NCI-H345 (cell line): ENCODE measurements at regions not wholly inside any gene's neighbourhood (a gene's known extent, or its start where the extent isn't known, plus 50 kb on each side); places are given as distances from the start of the nearest gene placed in this dataset.
"Not testable (repeated sequence)": the region's sequence is repeated elsewhere in the genome, so short reads cannot be mapped to it uniquely, and the experiment has no call there.

Experiments used
- DNase-seq: peaks from one replicate; lab custom pipeline; 2025; lab: John Stamatoyannopoulos, UW

DNA sequence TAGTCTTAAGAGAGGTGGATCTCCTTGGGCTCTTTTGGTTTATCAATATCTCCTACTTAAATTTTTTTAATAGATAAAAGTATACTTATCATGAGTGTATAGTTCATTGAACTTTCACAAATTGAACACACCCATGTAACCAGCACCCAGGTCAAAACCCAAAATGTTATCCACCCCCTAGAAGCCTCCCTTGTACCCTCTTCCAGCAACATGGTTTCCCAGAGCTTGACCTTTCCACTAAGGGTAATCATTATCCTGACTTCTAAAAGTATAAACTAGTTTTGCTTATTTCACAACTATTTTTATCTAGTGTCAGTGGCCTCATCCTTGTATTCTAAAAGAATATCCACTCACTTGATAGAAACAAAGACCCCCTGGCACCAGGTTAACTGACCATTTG lies 106.8 kb downstream of the MDH1 start:
- no peak for DNase-seq

DNA sequence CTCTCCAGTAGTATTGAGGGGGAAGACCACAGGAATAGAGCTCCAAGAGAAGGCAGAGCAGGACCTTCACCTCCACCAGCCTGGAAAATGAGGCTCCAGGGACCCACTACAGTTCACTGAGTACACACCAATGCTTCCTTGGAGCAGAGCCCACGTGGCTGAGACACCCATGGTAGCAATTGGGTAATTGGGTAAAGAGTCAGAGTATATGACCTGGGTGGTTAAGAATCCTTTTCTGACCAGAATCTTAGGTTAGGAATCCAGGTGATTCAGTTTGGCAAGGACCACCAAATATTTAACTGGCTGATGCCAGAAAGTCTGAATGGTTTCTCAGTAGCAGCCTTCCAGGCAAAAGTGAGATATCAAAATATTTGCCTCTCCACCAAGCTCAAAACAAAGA lies 107.7 kb downstream of the MDH1 start:
- no peak for DNase-seq

DNA sequence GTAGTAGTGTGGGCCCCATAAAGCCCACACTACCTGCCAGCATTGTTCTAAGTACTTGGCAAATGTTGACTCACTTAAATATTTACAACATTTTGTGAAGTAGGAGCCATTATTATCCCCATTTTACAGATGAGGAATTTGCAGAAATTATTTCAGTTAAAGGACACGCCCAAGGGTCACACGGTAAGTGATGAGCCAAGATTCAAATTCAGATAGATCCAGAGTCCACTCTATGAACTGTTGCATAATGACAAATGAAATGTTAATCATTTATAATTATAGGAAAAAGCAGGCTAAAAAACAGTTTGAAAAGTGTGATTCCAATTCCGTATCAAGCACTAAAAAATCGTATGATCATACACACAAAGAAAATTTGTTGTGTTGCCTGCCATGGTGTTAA lies 108.4 kb downstream of the MDH1 start:
- no peak for DNase-seq

DNA sequence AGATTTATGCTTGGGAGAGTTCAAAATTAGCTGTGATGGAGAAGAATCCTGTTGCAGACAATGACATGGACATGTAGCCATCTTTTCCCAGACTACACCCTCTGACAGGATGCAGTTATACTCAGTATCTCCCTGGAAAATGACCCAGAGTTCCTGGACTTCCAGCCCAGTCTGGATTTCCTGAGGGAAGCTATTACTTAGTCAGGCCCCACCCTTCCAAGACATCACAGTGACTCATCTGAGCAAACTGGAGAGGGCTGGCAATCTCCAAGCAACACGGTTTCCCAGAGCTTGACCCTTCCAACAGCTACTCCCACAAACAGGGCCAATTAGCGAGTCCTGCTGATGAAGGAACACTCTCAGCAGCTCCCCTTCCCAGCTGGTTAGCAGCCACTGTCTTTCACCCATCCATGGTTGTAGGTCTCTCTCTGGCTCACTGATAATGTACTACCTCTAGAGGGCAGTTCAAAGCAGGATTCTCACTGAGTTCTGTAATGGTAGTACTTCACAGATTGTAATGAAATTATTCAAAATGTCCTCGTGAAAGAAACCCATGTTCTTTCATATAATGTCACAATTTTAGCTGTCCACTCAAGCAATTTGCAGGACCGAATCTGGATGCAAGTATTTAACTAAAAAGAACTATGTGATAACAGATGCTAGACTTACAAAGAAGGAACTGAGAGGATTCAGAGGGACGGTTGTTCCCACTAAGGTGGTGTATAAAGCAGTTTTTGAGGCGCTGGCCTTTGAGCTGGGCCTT lies 110.2 kb downstream of the MDH1 start:
- peak; percentile 52 for DNase-seq

DNA sequence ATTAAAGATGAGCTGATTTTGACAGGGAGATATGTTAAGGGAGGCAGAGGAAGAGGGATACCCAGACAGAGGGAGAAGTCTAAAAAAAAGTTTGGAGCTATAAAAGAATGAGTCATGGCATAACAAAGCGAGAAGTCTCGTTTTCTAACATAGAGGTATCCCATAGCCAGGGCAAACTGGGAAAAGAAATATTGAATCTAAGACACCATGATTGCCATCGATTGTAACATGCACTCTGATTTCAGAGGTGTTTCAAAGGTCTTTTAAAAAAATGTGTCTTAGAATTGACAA lies 110.7 kb downstream of the MDH1 start:
- no peak for DNase-seq

DNA sequence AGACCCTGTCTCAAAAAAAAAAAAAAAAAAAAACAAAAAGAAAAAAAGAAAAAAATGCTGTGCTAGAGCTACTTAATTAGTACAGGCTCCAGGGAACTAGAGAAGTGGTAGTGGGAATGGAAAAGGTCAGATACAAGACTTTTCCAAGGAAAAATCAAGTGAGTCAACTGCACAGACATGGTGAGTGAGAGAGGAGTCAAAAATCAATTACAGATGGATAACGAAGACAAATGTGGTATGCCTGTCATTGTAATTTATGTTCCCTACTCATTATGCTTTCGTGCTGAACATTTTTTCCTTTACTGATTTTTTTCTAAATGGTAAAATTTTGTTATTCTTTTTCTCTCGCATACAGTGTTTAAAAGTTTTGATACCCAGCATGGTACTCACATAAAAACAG lies 111.5 kb downstream of the MDH1 start:
- no peak for DNase-seq

DNA sequence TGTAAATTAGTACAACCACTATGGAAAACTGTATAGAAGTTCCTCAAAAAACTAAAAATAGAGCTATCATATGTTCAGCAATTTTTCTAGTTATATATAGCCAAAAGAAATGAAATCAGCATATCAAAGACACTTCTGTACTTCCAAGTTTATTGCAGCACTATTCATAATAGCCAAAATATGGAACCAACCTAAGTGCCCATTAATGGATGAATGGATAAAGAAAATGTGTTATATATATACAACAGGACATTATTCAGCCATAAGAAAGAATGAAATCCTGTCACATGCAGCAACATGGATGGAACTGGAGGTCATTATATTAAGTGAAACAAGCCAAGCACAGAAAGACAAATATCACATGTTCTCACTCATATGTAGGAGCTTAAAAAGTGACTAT lies 112.6 kb downstream of the MDH1 start:
- DNase-seq = no peak

DNA sequence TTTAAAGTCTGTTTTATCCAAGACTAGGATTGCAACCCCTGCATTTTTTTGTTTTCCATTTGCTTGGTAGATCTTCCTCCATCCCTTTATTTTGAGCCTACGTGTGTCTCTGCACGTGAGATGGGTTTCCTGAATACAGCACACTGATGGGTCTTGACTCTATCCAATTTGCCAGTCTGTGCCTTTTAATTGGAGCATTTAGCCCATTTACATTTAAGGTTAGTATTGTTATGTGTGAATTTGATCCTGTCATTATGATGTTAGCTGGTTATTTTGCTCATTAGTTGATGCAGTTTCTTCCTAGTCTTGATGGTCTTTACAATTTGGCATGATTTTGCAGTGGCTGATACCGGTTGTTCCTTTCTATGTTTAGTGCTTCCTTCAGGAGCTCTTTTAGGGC lies 117.3 kb downstream of the MDH1 start:
- DNase-seq = not testable (repeated sequence)

DNA sequence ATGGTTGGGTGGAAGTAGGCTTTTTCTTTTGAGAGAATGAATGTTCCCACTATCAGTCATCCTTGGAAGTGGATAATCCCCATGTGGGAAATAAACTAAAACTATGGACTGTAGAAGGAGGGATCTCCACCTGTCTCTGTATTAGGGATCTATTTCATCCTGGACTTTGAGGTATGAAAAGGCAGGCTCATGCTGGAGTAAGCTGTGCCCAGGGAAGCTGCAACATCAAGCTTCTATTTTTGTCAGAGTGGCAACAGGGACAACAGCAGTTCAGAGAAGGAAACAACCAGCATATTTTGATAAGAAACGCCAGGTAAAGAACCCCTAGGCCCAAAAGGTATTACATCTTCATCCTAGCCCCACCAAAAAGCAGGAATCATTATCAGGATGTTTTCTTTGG lies 122.0 kb downstream of the MDH1 start:
- no peak for DNase-seq

DNA sequence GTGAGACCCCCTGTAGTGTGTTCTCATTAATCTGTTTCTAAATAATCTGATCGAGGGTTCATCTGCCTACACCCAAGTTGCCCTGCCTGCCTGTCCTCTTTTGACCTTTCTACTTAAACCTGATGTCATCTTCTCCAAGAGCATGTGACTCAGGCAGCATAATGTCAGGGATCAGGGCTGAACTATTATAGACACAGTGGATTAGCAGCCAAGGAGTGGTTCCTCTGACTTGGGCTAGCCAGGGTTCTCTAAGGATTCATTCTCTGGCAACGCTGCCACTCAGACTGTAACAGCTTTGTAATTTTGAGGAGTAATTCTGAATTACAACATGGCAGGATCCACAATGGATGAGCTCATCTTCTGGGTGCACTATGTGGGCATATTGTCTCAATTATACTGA lies 124.0 kb downstream of the MDH1 start:
- no peak for DNase-seq

DNA sequence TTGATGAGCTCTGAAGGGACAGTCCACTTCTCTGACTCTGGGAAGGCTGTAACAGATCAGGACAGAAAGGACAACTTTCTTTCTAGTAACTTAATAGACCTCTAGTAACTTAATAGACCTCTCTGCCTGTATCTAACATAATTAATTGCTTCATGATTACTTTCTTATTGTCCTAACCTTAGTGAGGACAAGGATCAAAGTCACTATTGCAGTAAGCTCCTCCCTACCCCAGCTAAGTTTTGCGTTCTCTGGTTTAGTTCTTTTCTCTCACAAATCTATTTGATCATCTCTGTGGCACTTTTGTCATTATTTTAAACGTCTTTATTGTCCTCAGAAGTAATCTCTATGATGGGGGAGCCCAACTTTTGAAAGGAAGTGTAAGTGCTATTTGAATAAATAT lies 125.5 kb upstream of the UGP2 start:
- no peak for DNase-seq

DNA sequence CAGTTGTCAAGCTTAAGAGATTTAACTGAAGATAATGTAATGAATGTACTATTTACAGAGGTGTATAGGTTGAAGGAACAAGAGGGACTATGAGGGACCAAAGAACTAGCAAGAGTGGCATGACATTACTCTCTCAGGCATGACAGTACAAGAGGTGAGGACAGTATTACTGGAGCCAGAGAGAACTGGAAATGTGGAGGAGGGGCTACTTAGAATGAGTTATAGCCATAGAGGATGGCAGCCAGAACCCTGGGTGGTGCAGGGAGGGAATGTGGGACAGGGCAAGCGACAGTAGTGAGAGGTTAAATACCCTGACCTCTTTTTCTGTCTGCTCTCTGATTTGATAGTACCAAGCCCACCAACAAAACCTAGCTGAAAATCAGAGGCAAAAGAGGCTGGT lies 122.6 kb upstream of the UGP2 start:
- no peak for DNase-seq

DNA sequence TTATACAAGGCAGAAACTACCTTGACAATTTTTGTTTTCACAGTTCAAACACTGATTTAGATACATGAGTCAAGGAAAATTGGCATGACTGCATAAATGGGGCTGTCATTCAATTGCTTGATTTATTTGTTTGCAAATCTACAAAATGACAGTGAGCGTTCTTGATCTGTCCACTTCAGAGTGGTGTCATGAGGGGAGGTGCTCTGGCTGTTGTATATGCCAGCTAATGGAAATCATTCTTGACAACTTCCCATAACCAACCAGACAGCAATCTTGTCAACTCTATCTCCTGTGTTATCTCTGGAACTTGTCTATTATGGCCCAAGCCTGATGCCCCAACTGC lies 120.6 kb upstream of the UGP2 start:
- DNase-seq = no peak

DNA sequence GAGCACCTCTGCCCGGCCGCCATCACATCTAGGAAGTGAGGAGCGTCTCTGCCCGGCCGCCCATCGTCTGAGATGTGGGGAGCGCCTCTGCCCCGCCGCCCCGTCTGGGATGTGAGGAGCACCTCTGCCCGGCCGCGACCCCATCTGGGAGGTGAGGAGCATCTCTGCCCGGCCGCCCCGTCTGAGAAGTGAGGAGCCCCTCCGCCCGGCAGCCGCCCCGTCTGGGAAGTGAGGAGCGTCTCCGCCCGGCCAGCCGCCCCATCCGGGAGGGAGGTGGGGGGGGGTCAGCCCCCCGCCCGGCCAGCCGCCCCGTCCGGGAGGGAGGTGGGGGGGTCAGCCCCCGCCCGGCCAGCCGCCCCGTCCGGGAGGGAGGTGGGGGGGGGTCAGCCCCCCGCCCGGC lies 119.4 kb upstream of the UGP2 start:
- DNase-seq = not testable (repeated sequence)

DNA sequence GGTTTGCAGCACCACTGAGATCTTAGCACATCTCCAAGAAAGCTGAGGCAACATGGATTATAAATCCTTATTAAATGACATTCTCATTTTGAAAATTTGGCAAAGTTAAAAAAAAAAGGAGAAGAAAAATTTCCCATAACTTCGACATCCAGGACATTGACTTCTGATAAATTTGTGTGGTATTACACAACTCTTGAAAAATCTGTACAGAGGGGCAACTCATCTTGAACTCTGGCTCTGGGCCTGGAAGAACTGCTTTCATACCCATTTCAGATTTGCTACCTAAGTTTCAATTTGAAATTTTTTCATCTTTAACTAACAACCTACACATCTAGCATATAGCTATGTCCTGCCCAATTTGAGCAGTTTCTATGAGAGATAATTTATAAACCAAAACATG lies 118.0 kb upstream of the UGP2 start:
- DNase-seq = no peak

DNA sequence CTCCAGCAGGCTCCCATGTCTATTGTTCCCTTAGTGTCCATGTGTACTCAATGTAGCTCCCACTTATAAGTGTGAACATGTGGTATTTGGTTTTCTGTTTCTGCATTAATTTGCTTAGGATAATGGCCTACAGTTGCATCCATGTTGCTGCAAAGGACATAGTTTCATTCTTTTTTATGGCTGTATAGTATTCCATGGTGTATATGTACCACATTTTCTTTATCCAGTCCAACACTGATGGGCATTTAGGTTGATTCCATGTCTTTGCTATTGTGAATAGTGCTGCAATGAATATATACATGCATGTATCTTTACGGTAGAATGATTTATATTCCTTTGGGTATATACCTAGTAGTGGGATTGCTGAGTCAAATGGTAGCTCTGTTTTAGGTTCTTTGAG lies 116.5 kb upstream of the UGP2 start:
- DNase-seq = not testable (repeated sequence)

DNA sequence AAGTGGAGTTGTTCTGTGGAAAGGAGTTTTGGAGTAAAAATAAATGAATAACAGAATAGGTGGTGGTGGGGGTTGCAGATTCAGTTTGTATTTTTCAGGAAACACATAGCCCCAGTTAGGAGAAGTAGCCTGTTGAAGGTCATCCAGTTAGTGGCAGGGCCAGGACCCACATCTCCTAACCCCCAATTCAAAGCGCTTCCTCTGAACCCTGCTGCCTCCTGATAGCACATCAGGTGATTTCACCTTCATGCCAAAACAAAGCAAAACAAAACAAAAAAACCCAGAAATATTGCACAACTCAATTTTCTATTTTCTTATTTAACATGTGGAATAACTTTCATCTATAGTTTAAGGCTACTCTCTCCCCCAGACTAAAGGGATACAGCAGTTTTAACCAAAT lies 112.3 kb upstream of the UGP2 start:
- DNase-seq = no peak

DNA sequence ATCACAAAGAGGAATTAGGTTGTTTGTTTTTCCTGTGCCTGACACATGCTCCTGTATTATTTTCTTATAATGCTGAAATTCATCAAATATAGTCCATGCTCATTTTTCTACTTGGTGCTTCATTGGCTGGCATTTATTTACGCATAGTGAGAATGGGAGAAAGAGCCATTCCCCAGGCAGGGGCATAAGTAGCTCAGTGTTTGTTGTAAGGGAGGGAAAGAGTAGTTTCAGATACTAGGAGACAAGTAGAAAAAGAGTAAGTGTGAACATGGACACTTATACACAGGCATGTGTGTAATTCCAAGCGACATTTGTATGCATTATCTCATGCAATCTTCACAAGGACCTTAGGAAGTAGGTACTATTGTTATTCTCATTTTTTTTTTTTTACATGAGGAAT lies 111.9 kb upstream of the UGP2 start:
- no peak for DNase-seq

DNA sequence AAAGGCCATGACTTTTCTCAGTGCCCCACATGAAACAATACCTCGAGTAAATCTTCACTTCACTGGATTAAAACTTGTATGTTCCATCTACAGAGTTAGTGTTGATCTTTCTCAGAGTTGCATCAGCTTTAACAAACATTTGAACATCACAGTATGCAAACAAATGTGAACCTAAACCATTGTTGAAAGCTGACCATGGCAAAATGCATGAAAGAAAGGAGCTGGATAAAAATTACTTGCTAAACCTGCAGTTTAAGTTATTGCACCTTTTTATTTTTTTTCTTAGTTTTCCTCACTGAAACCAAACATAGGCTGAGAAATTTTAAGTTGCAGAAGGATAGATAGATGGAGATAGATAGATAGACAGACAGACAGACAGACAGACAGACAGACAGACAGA lies 107.2 kb upstream of the UGP2 start:
- no peak for DNase-seq

DNA sequence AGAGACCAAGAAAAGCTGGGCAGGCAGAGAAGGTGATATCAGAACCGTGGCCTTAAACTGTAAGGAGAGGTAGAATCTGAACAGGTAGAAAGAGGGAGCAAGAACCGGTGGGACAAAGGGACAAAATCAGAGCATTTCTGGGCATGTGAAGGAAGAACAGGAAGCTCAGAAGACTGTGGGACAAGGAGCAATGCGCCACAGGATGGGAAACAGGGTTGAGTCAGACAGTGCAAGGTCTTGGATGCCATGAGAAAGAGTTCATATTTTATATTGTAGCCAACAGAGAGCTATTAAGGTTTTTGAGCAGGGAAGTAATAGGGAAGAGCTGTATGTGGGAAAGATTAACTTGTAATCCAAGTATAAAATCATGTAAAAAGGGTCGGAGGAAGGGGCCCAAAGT lies 106.4 kb upstream of the UGP2 start:
- no peak for DNase-seq

DNA sequence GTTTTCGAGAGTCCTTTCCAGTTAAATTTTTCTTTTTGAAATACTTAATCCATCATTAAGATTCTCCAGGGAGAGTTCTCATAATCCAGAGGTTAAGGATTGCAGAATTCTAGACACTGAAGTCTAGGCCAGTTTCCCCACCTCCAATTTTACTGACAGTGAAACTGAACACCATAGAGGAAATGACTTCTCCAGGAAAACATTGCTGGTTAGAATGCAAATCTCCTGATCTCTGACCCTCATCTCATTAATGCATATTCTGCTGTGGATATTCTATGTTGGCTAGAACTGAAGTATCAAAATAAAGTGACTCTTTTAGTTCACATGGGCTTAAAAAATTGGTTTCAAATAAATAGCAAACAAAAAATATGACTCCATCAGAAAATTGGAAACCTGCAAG lies 105.8 kb upstream of the UGP2 start:
- DNase-seq = no peak

DNA sequence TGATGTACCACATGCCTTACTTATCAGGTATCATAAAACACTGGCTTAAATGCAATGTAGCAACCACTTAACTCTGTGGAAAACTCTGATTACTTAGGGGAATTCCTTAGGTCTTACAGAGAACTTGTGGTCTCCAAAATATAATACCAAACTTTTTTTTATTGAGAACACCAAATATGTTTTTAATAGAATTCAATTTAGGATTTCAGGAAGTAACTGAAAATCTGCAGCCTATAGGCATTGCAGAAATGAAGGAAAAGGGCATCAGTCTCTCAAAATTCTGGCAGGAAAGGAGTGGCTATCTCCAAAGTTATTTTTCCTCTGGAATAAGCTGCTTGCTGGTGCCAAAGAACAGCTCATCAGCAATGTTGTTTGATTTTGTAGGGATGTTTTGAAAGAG lies 105.3 kb upstream of the UGP2 start:
- no peak for DNase-seq

DNA sequence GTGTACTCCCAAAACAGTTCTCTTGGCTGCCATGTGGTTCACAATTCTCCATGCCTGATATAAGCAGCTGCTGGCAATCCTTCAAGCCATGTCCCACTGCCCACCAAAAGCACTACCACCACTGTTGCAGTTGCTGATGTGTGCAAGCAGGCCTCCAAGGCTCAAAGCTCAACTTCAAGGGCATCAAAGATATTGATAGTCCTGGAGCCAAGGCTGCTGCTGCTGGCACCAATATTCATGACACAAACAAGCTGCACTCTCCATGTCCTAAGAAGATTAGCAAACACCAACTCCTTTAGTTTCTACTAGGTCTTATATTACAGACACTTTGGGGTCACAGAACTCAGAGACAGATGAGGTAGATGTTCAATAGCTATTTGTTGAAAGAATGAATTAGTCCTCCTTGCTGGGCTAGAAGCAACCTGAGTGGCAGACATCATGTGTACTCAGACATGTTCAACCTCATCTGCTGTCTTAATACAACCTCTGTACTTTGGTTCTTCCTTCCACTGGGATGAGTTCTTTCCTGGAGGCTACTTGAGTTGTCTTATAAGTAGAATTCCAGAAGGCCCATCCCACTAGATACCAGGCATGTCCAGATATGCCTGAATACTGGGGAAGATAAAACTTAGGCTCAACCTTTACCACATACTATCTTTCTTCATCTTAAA lies 104.5 kb upstream of the UGP2 start:
- no peak for DNase-seq

DNA sequence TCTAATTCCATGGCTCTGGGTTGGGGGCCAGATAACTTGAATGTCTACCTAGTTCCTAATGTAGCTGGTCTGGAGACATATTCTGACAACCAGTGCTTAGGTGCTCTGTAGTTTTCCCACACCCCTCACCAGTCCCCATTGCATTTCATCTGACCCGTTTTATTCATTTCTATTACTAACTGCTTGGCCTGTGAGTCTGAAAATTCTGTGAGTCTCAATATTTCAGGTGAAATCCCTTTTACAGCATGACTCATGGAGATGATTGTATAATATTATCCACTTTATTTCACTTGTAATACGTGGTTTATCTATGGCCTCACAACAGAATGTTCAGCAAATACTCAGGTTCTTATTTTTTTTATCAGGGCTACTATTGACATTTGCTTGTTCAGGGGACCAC lies 103.7 kb upstream of the UGP2 start:
- no peak for DNase-seq
